OCI-LY1 (cell line): ENCODE measurements at regions not wholly inside any gene's neighbourhood (a gene's known extent, or its start where the extent isn't known, plus 50 kb on each side); places are given as distances from the start of the nearest gene placed in this dataset.

Source experiments
- EZH2 ChIP-seq: fragments of 200-600 bp; sonication (generic), shearing (Covaris generic); IDR thresholded peaks from 2 replicates; pipeline ENCODE4 v1.8.0; 2017; ENCODE audit warnings: borderline replicate concordance, mixed run types, mild to moderate bottlenecking, antibody characterized with exemption, low read length, moderate library complexity, mixed read lengths
- TF ChIP-seq, protein P1 (sequence below): fragments of 200-600 bp; sonication (generic), shearing (Covaris generic); IDR thresholded peaks from 2 replicates; pipeline ENCODE4 v1.5.1; 2017; ENCODE audit warnings: mild to moderate bottlenecking, antibody characterized with exemption, low read length, moderate library complexity, mixed read lengths

DNA sequence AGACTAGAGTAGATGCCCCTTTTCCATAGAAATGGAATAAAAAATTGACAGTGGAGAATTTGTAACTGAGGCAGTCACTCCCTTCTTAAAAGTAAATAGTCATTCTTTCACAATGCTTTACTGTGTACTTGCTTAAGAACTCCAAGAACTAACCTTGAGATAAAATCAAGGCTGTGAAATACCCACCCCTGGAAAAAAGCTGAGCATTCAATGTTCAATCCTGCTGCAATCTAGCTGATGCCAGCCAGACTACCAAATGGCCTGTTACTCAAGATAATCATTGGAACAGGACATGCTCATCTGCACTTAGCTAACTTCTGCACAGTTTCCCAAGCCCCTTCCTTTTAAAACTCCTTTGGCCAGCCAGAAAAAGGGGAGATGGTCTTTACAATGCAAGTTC is 367.4 kb upstream of the GULP1 start:
- TF ChIP-seq, protein P1, sequence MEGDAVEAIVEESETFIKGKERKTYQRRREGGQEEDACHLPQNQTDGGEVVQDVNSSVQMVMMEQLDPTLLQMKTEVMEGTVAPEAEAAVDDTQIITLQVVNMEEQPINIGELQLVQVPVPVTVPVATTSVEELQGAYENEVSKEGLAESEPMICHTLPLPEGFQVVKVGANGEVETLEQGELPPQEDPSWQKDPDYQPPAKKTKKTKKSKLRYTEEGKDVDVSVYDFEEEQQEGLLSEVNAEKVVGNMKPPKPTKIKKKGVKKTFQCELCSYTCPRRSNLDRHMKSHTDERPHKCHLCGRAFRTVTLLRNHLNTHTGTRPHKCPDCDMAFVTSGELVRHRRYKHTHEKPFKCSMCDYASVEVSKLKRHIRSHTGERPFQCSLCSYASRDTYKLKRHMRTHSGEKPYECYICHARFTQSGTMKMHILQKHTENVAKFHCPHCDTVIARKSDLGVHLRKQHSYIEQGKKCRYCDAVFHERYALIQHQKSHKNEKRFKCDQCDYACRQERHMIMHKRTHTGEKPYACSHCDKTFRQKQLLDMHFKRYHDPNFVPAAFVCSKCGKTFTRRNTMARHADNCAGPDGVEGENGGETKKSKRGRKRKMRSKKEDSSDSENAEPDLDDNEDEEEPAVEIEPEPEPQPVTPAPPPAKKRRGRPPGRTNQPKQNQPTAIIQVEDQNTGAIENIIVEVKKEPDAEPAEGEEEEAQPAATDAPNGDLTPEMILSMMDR: no peak
- no peak for TF ChIP-seq EZH2
